Nephron (organoid): ENCODE measurements at regions not wholly inside any gene's neighbourhood (a gene's known extent, or its start where the extent isn't known, plus 50 kb on each side); places are given as distances from the start of the nearest gene placed in this dataset.

Source experiments
- H3K27ac Mint-ChIP-seq, 3 experiments: 2 replicates each; pipeline ENCODE4 v1.8.0; 2020; ENCODE audit warnings: mixed read lengths in 3 of 3, mild to moderate bottlenecking in 2 of 3, moderate library complexity in 1 of 3
- H3K27me3 Mint-ChIP-seq: 2 replicates; pipeline ENCODE4 v1.8.0; 2021; ENCODE audit warnings: low read depth, mild to moderate bottlenecking, moderate library complexity, mixed read lengths
- H3K36me3 Mint-ChIP-seq: 2 replicates; pipeline ENCODE4 v1.8.0; 2020; ENCODE audit warnings: low read depth, mixed read lengths
- H3K4me1 Mint-ChIP-seq: 2 replicates; pipeline ENCODE4 v1.8.0; 2020; ENCODE audit warnings: mixed read lengths
- H3K4me3 Mint-ChIP-seq, 3 experiments: 2 replicates each; pipeline ENCODE4 v1.8.0; 2020; ENCODE audit warnings: mild to moderate bottlenecking in 3 of 3, mixed read lengths in 3 of 3, moderate library complexity in 2 of 3
- H3K9me3 Mint-ChIP-seq: 2 replicates; pipeline ENCODE4 v1.8.0; 2020; ENCODE audit warnings: mixed read lengths
- CTCF ChIP-seq, 3 experiments: fragments of 200-600 bp; sonication (generic); IDR thresholded peaks; one replicate each; pipeline ENCODE4 v1.5.0; 2021; ENCODE audit warnings: antibody characterized with exemption in 3 of 3; ENCODE audit not compliant: unreplicated experiment in 3 of 3

- no peak for TF ChIP-seq CTCF (IDR thresholded peaks at IDR 0.05; ENCODE audit: unreplicated experiment in 3 of 3)
- no peak overlapping the region for H3K4me3 Mint-ChIP-seq
- H3K27ac Mint-ChIP-seq: peak overlapping the region in 2 of 3 experiments; percentile 3 to 14
- no peaks in the 10 kb centered on the region for H3K36me3 Mint-ChIP-seq
- no peaks in the 10 kb centered on the region for H3K27me3 Mint-ChIP-seq
- peaks cover 23% of the 10 kb centered on the region for H3K4me1 Mint-ChIP-seq
- no peaks in the 10 kb centered on the region for H3K9me3 Mint-ChIP-seq
Observed at GRCh38 chr1:239539051-239539450, 152.7 kb downstream of the CHRM3 start.

- TF ChIP-seq CTCF (IDR thresholded peaks at IDR 0.05; ENCODE audit: unreplicated experiment in 3 of 3): no peak
- Mint-ChIP-seq H3K4me3 (no peak overlapping the region), H3K27me3 (no peaks in the 10 kb centered on the region), H3K4me1 (peaks cover 23% of the 10 kb centered on the region), H3K36me3 (no peaks in the 10 kb centered on the region), H3K27ac (no peak overlapping the region), H3K9me3 (no peaks in the 10 kb centered on the region)
Observed at GRCh38 chr1:239539812-239540211, 153.4 kb downstream of the CHRM3 start.

GRCh38 chr1:239543873-239544272, 157.5 kb downstream of the CHRM3 start:
- H3K9me3 Mint-ChIP-seq: peaks cover 5% of the 10 kb centered on the region
- H3K4me1 Mint-ChIP-seq: peaks cover 4% of the 10 kb centered on the region
- no peaks in the 10 kb centered on the region for H3K27me3 Mint-ChIP-seq
- H3K4me3 Mint-ChIP-seq: no peak overlapping the region
- H3K36me3 Mint-ChIP-seq: no peaks in the 10 kb centered on the region
- TF ChIP-seq CTCF (IDR thresholded peaks at IDR 0.05; ENCODE audit: unreplicated experiment in 3 of 3): no peak
- H3K27ac Mint-ChIP-seq: no peak overlapping the region

- no peak for TF ChIP-seq CTCF (IDR thresholded peaks at IDR 0.05; ENCODE audit: unreplicated experiment in 3 of 3)
- H3K27ac Mint-ChIP-seq: no peak overlapping the region
- peaks cover 10% of the 10 kb centered on the region for H3K9me3 Mint-ChIP-seq
- H3K36me3 Mint-ChIP-seq: no peaks in the 10 kb centered on the region
- no peaks in the 10 kb centered on the region for H3K4me1 Mint-ChIP-seq
- no peaks in the 10 kb centered on the region for H3K27me3 Mint-ChIP-seq
- H3K4me3 Mint-ChIP-seq: no peak overlapping the region
Observed at GRCh38 chr1:239545466-239545865, 159.1 kb downstream of the CHRM3 start.

GRCh38 chr1:239547987-239548386, 161.6 kb downstream of the CHRM3 start:
- H3K27me3 Mint-ChIP-seq: no peaks in the 10 kb centered on the region
- H3K4me3 Mint-ChIP-seq: no peak overlapping the region
- H3K36me3 Mint-ChIP-seq: no peaks in the 10 kb centered on the region
- TF ChIP-seq CTCF (IDR thresholded peaks at IDR 0.05; ENCODE audit: unreplicated experiment in 3 of 3): no peak
- H3K4me1 Mint-ChIP-seq: no peaks in the 10 kb centered on the region
- no peak overlapping the region for H3K27ac Mint-ChIP-seq
- H3K9me3 Mint-ChIP-seq: peaks cover 10% of the 10 kb centered on the region

- no peak for TF ChIP-seq CTCF (IDR thresholded peaks at IDR 0.05; ENCODE audit: unreplicated experiment in 3 of 3)
- Mint-ChIP-seq H3K27ac (no peak overlapping the region), H3K36me3 (no peaks in the 10 kb centered on the region), H3K4me1 (no peaks in the 10 kb centered on the region), H3K4me3 (no peak overlapping the region), H3K9me3 (peaks cover 10% of the 10 kb centered on the region), H3K27me3 (no peaks in the 10 kb centered on the region)
Observed at GRCh38 chr1:239550178-239550577, 163.8 kb downstream of the CHRM3 start.
